Activated naive CD8-positive, alpha-beta T cell treated with anti-CD3 and anti-CD28 coated beads for 36 hours (primary cell): ENCODE measurements at regions not wholly inside any gene's neighbourhood (a gene's known extent, or its start where the extent isn't known, plus 50 kb on each side); places are given as distances from the start of the nearest gene placed in this dataset.

Source experiments
- DNase-seq: peaks from one replicate; pipeline ENCODE4 v3.0.0; 2021
- H3K27ac Mint-ChIP-seq: one replicate; pipeline ENCODE4 v1.8.0; 2022; ENCODE audit warnings: mild to moderate bottlenecking, moderate library complexity, mixed read lengths
- H3K27me3 Mint-ChIP-seq: one replicate; pipeline ENCODE4 v1.8.0; 2022; ENCODE audit warnings: mild to moderate bottlenecking, mixed read lengths
- H3K36me3 Mint-ChIP-seq: one replicate; pipeline ENCODE4 v1.8.0; 2021; ENCODE audit warnings: mild to moderate bottlenecking, mixed read lengths
- H3K4me1 Mint-ChIP-seq: one replicate; pipeline ENCODE4 v1.8.0; 2021; ENCODE audit warnings: mixed read lengths
- H3K4me3 Mint-ChIP-seq: one replicate; pipeline ENCODE4 v1.8.0; 2022; ENCODE audit warnings: mild to moderate bottlenecking, moderate library complexity, mixed read lengths
- H3K9me3 Mint-ChIP-seq: one replicate; pipeline ENCODE4 v1.8.0; 2022; ENCODE audit warnings: mixed read lengths

- no peaks in the 10 kb centered on the region for H3K9me3 Mint-ChIP-seq
- no peaks in the 10 kb centered on the region for H3K36me3 Mint-ChIP-seq
- H3K4me1 Mint-ChIP-seq = peaks cover 4% of the 10 kb centered on the region
- H3K27ac Mint-ChIP-seq = no peak overlapping the region
- H3K27me3 Mint-ChIP-seq = peaks cover 14% of the 10 kb centered on the region
- no peak for DNase-seq
- no peak overlapping the region for H3K4me3 Mint-ChIP-seq
Measured at GRCh38 chr15:98523912-98524662, 124.3 kb upstream of the IGF1R start.

- Mint-ChIP-seq H3K9me3 (no peaks in the 10 kb centered on the region), H3K4me1 (peaks cover 2% of the 10 kb centered on the region), H3K27ac (no peak overlapping the region), H3K27me3 (peaks cover 13% of the 10 kb centered on the region), H3K36me3 (no peaks in the 10 kb centered on the region), H3K4me3 (no peak overlapping the region)
- no peak for DNase-seq
Measured at GRCh38 chr15:98524838-98525660, 123.3 kb upstream of the IGF1R start.

- no peak overlapping the region for H3K4me3 Mint-ChIP-seq
- H3K36me3 Mint-ChIP-seq = no peaks in the 10 kb centered on the region
- DNase-seq = no peak
- H3K9me3 Mint-ChIP-seq = no peaks in the 10 kb centered on the region
- H3K27ac Mint-ChIP-seq = no peak overlapping the region
- H3K27me3 Mint-ChIP-seq = peaks cover 13% of the 10 kb centered on the region
- peaks cover 2% of the 10 kb centered on the region for H3K4me1 Mint-ChIP-seq
Measured at GRCh38 chr15:98525661-98526001, 122.7 kb upstream of the IGF1R start.

- no peak overlapping the region for H3K27ac Mint-ChIP-seq
- DNase-seq = no peak
- no peaks in the 10 kb centered on the region for H3K36me3 Mint-ChIP-seq
- peaks cover 13% of the 10 kb centered on the region for H3K27me3 Mint-ChIP-seq
- no peak overlapping the region for H3K4me3 Mint-ChIP-seq
- H3K4me1 Mint-ChIP-seq = peaks cover 2% of the 10 kb centered on the region
- H3K9me3 Mint-ChIP-seq = no peaks in the 10 kb centered on the region
Measured at GRCh38 chr15:98526094-98526493, 122.2 kb upstream of the IGF1R start.

- Mint-ChIP-seq H3K27ac (no peak overlapping the region), H3K9me3 (no peaks in the 10 kb centered on the region), H3K4me1 (peaks cover 2% of the 10 kb centered on the region), H3K4me3 (no peak overlapping the region), H3K36me3 (no peaks in the 10 kb centered on the region), H3K27me3 (peaks cover 13% of the 10 kb centered on the region)
- no peak for DNase-seq
Measured at GRCh38 chr15:98528046-98528725, 120.2 kb upstream of the IGF1R start.

- H3K36me3 Mint-ChIP-seq = no peaks in the 10 kb centered on the region
- peaks cover 2% of the 10 kb centered on the region for H3K4me1 Mint-ChIP-seq
- H3K4me3 Mint-ChIP-seq = no peak overlapping the region
- H3K27me3 Mint-ChIP-seq = peaks cover 14% of the 10 kb centered on the region
- H3K9me3 Mint-ChIP-seq = no peaks in the 10 kb centered on the region
- H3K27ac Mint-ChIP-seq = no peak overlapping the region
- no peak for DNase-seq
Measured at GRCh38 chr15:98529205-98530145, 118.9 kb upstream of the IGF1R start.

GRCh38 chr15:98530570-98530969 is 117.8 kb upstream of the IGF1R start:
- no peak overlapping the region for H3K4me3 Mint-ChIP-seq
- no peak overlapping the region for H3K27ac Mint-ChIP-seq
- no peaks in the 10 kb centered on the region for H3K36me3 Mint-ChIP-seq
- peaks cover 2% of the 10 kb centered on the region for H3K4me1 Mint-ChIP-seq
- no peak for DNase-seq
- H3K27me3 Mint-ChIP-seq = peaks cover 19% of the 10 kb centered on the region
- no peaks in the 10 kb centered on the region for H3K9me3 Mint-ChIP-seq

GRCh38 chr15:98532063-98532462 is 116.3 kb upstream of the IGF1R start:
- Mint-ChIP-seq H3K27me3 (peaks cover 21% of the 10 kb centered on the region), H3K4me1 (no peaks in the 10 kb centered on the region), H3K4me3 (no peak overlapping the region), H3K36me3 (no peaks in the 10 kb centered on the region), H3K9me3 (no peaks in the 10 kb centered on the region), H3K27ac (no peak overlapping the region)
- no peak for DNase-seq

GRCh38 chr15:98536976-98537375 is 111.4 kb upstream of the IGF1R start:
- H3K27me3 Mint-ChIP-seq = peaks cover 23% of the 10 kb centered on the region
- H3K36me3 Mint-ChIP-seq = no peaks in the 10 kb centered on the region
- H3K4me3 Mint-ChIP-seq = no peak overlapping the region
- H3K27ac Mint-ChIP-seq = no peak overlapping the region
- no peaks in the 10 kb centered on the region for H3K4me1 Mint-ChIP-seq
- no peaks in the 10 kb centered on the region for H3K9me3 Mint-ChIP-seq
- DNase-seq = no peak

- no peak for DNase-seq
- Mint-ChIP-seq H3K9me3 (no peaks in the 10 kb centered on the region), H3K4me3 (no peak overlapping the region), H3K27me3 (peaks cover 27% of the 10 kb centered on the region), H3K27ac (no peak overlapping the region), H3K4me1 (no peaks in the 10 kb centered on the region), H3K36me3 (no peaks in the 10 kb centered on the region)
Measured at GRCh38 chr15:98537516-98538060, 110.8 kb upstream of the IGF1R start.

GRCh38 chr15:98541519-98541918 is 106.8 kb upstream of the IGF1R start:
- no peak for DNase-seq
- Mint-ChIP-seq H3K4me3 (no peak overlapping the region), H3K4me1 (no peaks in the 10 kb centered on the region), H3K36me3 (no peaks in the 10 kb centered on the region), H3K9me3 (no peaks in the 10 kb centered on the region), H3K27me3 (peaks cover 39% of the 10 kb centered on the region), H3K27ac (no peak overlapping the region)

- no peak overlapping the region for H3K4me3 Mint-ChIP-seq
- H3K27me3 Mint-ChIP-seq = peaks cover 50% of the 10 kb centered on the region
- no peak for DNase-seq
- no peaks in the 10 kb centered on the region for H3K36me3 Mint-ChIP-seq
- no peaks in the 10 kb centered on the region for H3K9me3 Mint-ChIP-seq
- peaks cover 6% of the 10 kb centered on the region for H3K4me1 Mint-ChIP-seq
- H3K27ac Mint-ChIP-seq = no peak overlapping the region
Measured at GRCh38 chr15:98543237-98543636, 105.1 kb upstream of the IGF1R start.

- peaks cover 53% of the 10 kb centered on the region for H3K27me3 Mint-ChIP-seq
- no peak overlapping the region for H3K27ac Mint-ChIP-seq
- no peak for DNase-seq
- H3K4me3 Mint-ChIP-seq = no peak overlapping the region
- peaks cover 3% of the 10 kb centered on the region for H3K9me3 Mint-ChIP-seq
- no peaks in the 10 kb centered on the region for H3K36me3 Mint-ChIP-seq
- H3K4me1 Mint-ChIP-seq = peaks cover 13% of the 10 kb centered on the region
Measured at GRCh38 chr15:98546329-98546728, 102.0 kb upstream of the IGF1R start.

GRCh38 chr15:98547275-98547674 is 101.1 kb upstream of the IGF1R start:
- H3K9me3 Mint-ChIP-seq = peaks cover 3% of the 10 kb centered on the region
- H3K4me1 Mint-ChIP-seq = peaks cover 13% of the 10 kb centered on the region
- no peak overlapping the region for H3K27ac Mint-ChIP-seq
- H3K36me3 Mint-ChIP-seq = no peaks in the 10 kb centered on the region
- H3K4me3 Mint-ChIP-seq = no peak overlapping the region
- DNase-seq = no peak
- peaks cover 50% of the 10 kb centered on the region for H3K27me3 Mint-ChIP-seq
